ENCODE measurements at regions not wholly inside any gene's neighbourhood (a gene's known extent, or its start where the extent isn't known, plus 50 kb on each side); places are given as distances from the start of the nearest gene placed in this dataset.

GRCh38 chr6:9704989-9705388, 709.9 kb downstream of the TFAP2A start:
- TF ChIP-seq JUND (CRISPR knock-in tag; IDR thresholded peaks at IDR 0.05) (no peak), EZH2 (conservative IDR thresholded peaks at IDR 0.05; ENCODE audit: low read depth, low read length) (no peak), HCFC1 (IDR thresholded peaks at IDR 0.05; ENCODE audit: low read depth, low read length) (no peak), THYN1 (CRISPR knock-in tag; IDR thresholded peaks at IDR 0.05; ENCODE audit: borderline replicate concordance, low read depth) (no peak), ZNF562 (CRISPR knock-in tag; IDR thresholded peaks at IDR 0.05; ENCODE audit: borderline replicate concordance) (no peak), ZNF17 (CRISPR knock-in tag; IDR thresholded peaks at IDR 0.05) (no peak), POLR2AphosphoS5 (IDR thresholded peaks at IDR 0.05; ENCODE audit: low read depth, low read length) (no peak), ZNF3 (CRISPR knock-in tag; IDR thresholded peaks at IDR 0.05) (no peak), ZNF710 (CRISPR knock-in tag; IDR thresholded peaks at IDR 0.05; ENCODE audit: borderline replicate concordance) (no peak), MXI1 (IDR thresholded peaks at IDR 0.05; ENCODE audit: borderline replicate concordance, low read depth, low read length) (no peak)

Data from HepG2 (cell line).